SU-DHL-6 (cell line): ENCODE measurements at regions not wholly inside any gene's neighbourhood (a gene's known extent, or its start where the extent isn't known, plus 50 kb on each side); places are given as distances from the start of the nearest gene placed in this dataset.

Source experiments
- H2AFZ ChIP-seq: fragments of 200-600 bp; sonication (generic); 2 replicates; pipeline ENCODE4 v1.6.1; 2014; ENCODE audit warnings: low read depth, mild to moderate bottlenecking, moderate library complexity, mixed read lengths, antibody characterized with exemption, low read length; ENCODE audit not compliant: severe bottlenecking
- H3F3A ChIP-seq: fragments of 200-600 bp; shearing (Covaris generic); 2 replicates; pipeline ENCODE4 v1.6.0; 2016; ENCODE audit warnings: antibody characterized with exemption, mild to moderate bottlenecking; ENCODE audit not compliant: insufficient read depth
- H3K27ac ChIP-seq: fragments of 200-600 bp; sonication (generic); 2 replicates; pipeline ENCODE4 v1.5.1; 2016; ENCODE audit warnings: low read depth, mild to moderate bottlenecking, low read length, moderate library complexity, mixed read lengths
- H3K27me3 ChIP-seq: fragments of 200-600 bp; sonication (generic), shearing (Covaris generic); 2 replicates; pipeline ENCODE4 v1.6.0; 2014; ENCODE audit warnings: mild to moderate bottlenecking, low read length
- H3K36me3 ChIP-seq: fragments of 200-600 bp; sonication (generic); 2 replicates; pipeline ENCODE4 v1.6.1; 2014; ENCODE audit warnings: mild to moderate bottlenecking, low read length, mixed read lengths
- H3K4me2 ChIP-seq: fragments of 300-600, 200-600 bp; shearing (Covaris generic), sonication (generic); 2 replicates; pipeline ENCODE4 v1.6.0; 2014; ENCODE audit warnings: low read length, low read depth, mild to moderate bottlenecking; ENCODE audit not compliant: poor library complexity, severe bottlenecking
- H3K4me3 ChIP-seq: fragments of 200-600 bp; sonication (generic); 2 replicates; pipeline ENCODE4 v1.5.1; 2014; ENCODE audit warnings: antibody characterized with exemption, low read length, mild to moderate bottlenecking, mixed read lengths; ENCODE audit not compliant: insufficient read depth, poor library complexity, severe bottlenecking
- H3K79me2 ChIP-seq: fragments of 200-600 bp; sonication (generic); 2 replicates; pipeline ENCODE4 v1.6.1; 2014; ENCODE audit warnings: mild to moderate bottlenecking, low read length, moderate library complexity; ENCODE audit not compliant: insufficient read depth
- H3K9ac ChIP-seq: fragments of 200-600 bp; sonication (generic); 2 replicates; pipeline ENCODE4 v1.7.0; 2014; ENCODE audit warnings: mild to moderate bottlenecking, low read length
- H3K9me2 ChIP-seq: fragments of 200-600 bp; sonication (generic); replicated peaks from 2 replicates; pipeline ENCODE4 v1.6.1; 2014; ENCODE audit warnings: low read length; ENCODE audit not compliant: insufficient read depth
- H3K9me3 ChIP-seq: fragments of 200-600 bp; sonication (generic); 2 replicates; pipeline ENCODE4 v1.6.1; 2014; ENCODE audit warnings: low read length, mixed read lengths; ENCODE audit not compliant: insufficient read depth
- H4K20me1 ChIP-seq: fragments of 200-600 bp; sonication (generic); 2 replicates; pipeline ENCODE4 v1.6.1; 2014; ENCODE audit warnings: low read depth, mild to moderate bottlenecking, antibody characterized with exemption, low read length, moderate library complexity, mixed read lengths
- CTCF ChIP-seq: fragments of 200-600 bp; sonication (generic); IDR thresholded peaks from one replicate; pipeline ENCODE4 v1.5.1; 2017; ENCODE audit warnings: antibody characterized with exemption, mild to moderate bottlenecking, low read length, moderate library complexity; ENCODE audit not compliant: insufficient read depth, poor library complexity, severe bottlenecking
- EZH2phosphoT487 ChIP-seq: fragments of 200-600 bp; sonication (generic), shearing (Covaris generic); conservative IDR thresholded peaks from 2 replicates; pipeline ENCODE4 v1.6.1; 2018; ENCODE audit warnings: mild to moderate bottlenecking, antibody characterized with exemption, low read length, moderate library complexity, mixed read lengths

GRCh38 chr3:40886660-40887425, 312.5 kb upstream of the CTNNB1 start:
- no peak overlapping the region for H3K4me2 ChIP-seq
- H3K27ac ChIP-seq, result no peak overlapping the region
- no peaks in the 10 kb centered on the region for H3K36me3 ChIP-seq
- no peaks in the 10 kb centered on the region for H3K79me2 ChIP-seq
- no peaks in the 10 kb centered on the region for H3K9me2 ChIP-seq
- no peak overlapping the region for H3K9ac ChIP-seq
- H4K20me1 ChIP-seq, result no peaks in the 10 kb centered on the region
- no peak for TF ChIP-seq EZH2phosphoT487
- no peak for TF ChIP-seq CTCF
- H3K9me3 ChIP-seq, result no peaks in the 10 kb centered on the region
- H3K27me3 ChIP-seq, result no peaks in the 10 kb centered on the region
- no peak overlapping the region for H2AFZ ChIP-seq
- H3F3A ChIP-seq, result no peaks in the 10 kb centered on the region
- H3K4me3 ChIP-seq, result no peak overlapping the region

GRCh38 chr3:40891186-40891585, 308.1 kb upstream of the CTNNB1 start:
- H3K79me2 ChIP-seq, result no peaks in the 10 kb centered on the region
- TF ChIP-seq CTCF (no peak), EZH2phosphoT487 (no peak)
- H2AFZ ChIP-seq, result no peak overlapping the region

GRCh38 chr3:40895109-40895508, 304.2 kb upstream of the CTNNB1 start:
- H3K79me2 ChIP-seq, result no peaks in the 10 kb centered on the region
- H3K9me2 ChIP-seq, result no peaks in the 10 kb centered on the region
- H3K4me3 ChIP-seq, result no peak overlapping the region
- no peak overlapping the region for H3K4me2 ChIP-seq
- TF ChIP-seq EZH2phosphoT487 (no peak), CTCF (no peak)
- no peak overlapping the region for H3K27ac ChIP-seq
- no peak overlapping the region for H2AFZ ChIP-seq
- H3K9ac ChIP-seq, result no peak overlapping the region
- H3K27me3 ChIP-seq, result no peaks in the 10 kb centered on the region
- H4K20me1 ChIP-seq, result no peaks in the 10 kb centered on the region
- H3F3A ChIP-seq, result no peaks in the 10 kb centered on the region
- H3K36me3 ChIP-seq, result no peaks in the 10 kb centered on the region
- H3K9me3 ChIP-seq, result no peaks in the 10 kb centered on the region

More at GRCh38 chr3:40891186-40891585, 308.1 kb upstream of the CTNNB1 start:
- H3K4me2 ChIP-seq, result no peak overlapping the region
- no peaks in the 10 kb centered on the region for H3F3A ChIP-seq
- H3K9ac ChIP-seq, result no peak overlapping the region
- no peaks in the 10 kb centered on the region for H3K9me3 ChIP-seq
- H3K27me3 ChIP-seq, result no peaks in the 10 kb centered on the region
- no peak overlapping the region for H3K4me3 ChIP-seq
- no peaks in the 10 kb centered on the region for H4K20me1 ChIP-seq
- no peaks in the 10 kb centered on the region for H3K36me3 ChIP-seq
- H3K9me2 ChIP-seq, result no peaks in the 10 kb centered on the region
- H3K27ac ChIP-seq, result no peak overlapping the region
